SU-DHL-6 (cell line): ENCODE measurements at regions not wholly inside any gene's neighbourhood (a gene's known extent, or its start where the extent isn't known, plus 50 kb on each side); places are given as distances from the start of the nearest gene placed in this dataset.

Experiments used
- H2AFZ ChIP-seq: fragments of 200-600 bp; sonication (generic); 2 replicates; pipeline ENCODE4 v1.6.1; 2014; ENCODE audit warnings: low read depth, mild to moderate bottlenecking, moderate library complexity, mixed read lengths, antibody characterized with exemption, low read length; ENCODE audit not compliant: severe bottlenecking
- H3F3A ChIP-seq: fragments of 200-600 bp; shearing (Covaris generic); 2 replicates; pipeline ENCODE4 v1.6.0; 2016; ENCODE audit warnings: antibody characterized with exemption, mild to moderate bottlenecking; ENCODE audit not compliant: insufficient read depth
- H3K27ac ChIP-seq: fragments of 200-600 bp; sonication (generic); 2 replicates; pipeline ENCODE4 v1.5.1; 2016; ENCODE audit warnings: low read depth, mild to moderate bottlenecking, low read length, moderate library complexity, mixed read lengths
- H3K27me3 ChIP-seq: fragments of 200-600 bp; sonication (generic), shearing (Covaris generic); 2 replicates; pipeline ENCODE4 v1.6.0; 2014; ENCODE audit warnings: mild to moderate bottlenecking, low read length
- H3K36me3 ChIP-seq: fragments of 200-600 bp; sonication (generic); 2 replicates; pipeline ENCODE4 v1.6.1; 2014; ENCODE audit warnings: mild to moderate bottlenecking, low read length, mixed read lengths
- H3K4me2 ChIP-seq: fragments of 300-600, 200-600 bp; shearing (Covaris generic), sonication (generic); 2 replicates; pipeline ENCODE4 v1.6.0; 2014; ENCODE audit warnings: low read length, low read depth, mild to moderate bottlenecking; ENCODE audit not compliant: poor library complexity, severe bottlenecking
- H3K4me3 ChIP-seq: fragments of 200-600 bp; sonication (generic); 2 replicates; pipeline ENCODE4 v1.5.1; 2014; ENCODE audit warnings: antibody characterized with exemption, low read length, mild to moderate bottlenecking, mixed read lengths; ENCODE audit not compliant: insufficient read depth, poor library complexity, severe bottlenecking
- H3K79me2 ChIP-seq: fragments of 200-600 bp; sonication (generic); 2 replicates; pipeline ENCODE4 v1.6.1; 2014; ENCODE audit warnings: mild to moderate bottlenecking, low read length, moderate library complexity; ENCODE audit not compliant: insufficient read depth
- H3K9ac ChIP-seq: fragments of 200-600 bp; sonication (generic); 2 replicates; pipeline ENCODE4 v1.7.0; 2014; ENCODE audit warnings: mild to moderate bottlenecking, low read length
- H3K9me2 ChIP-seq: fragments of 200-600 bp; sonication (generic); replicated peaks from 2 replicates; pipeline ENCODE4 v1.6.1; 2014; ENCODE audit warnings: low read length; ENCODE audit not compliant: insufficient read depth
- H3K9me3 ChIP-seq: fragments of 200-600 bp; sonication (generic); 2 replicates; pipeline ENCODE4 v1.6.1; 2014; ENCODE audit warnings: low read length, mixed read lengths; ENCODE audit not compliant: insufficient read depth
- H4K20me1 ChIP-seq: fragments of 200-600 bp; sonication (generic); 2 replicates; pipeline ENCODE4 v1.6.1; 2014; ENCODE audit warnings: low read depth, mild to moderate bottlenecking, antibody characterized with exemption, low read length, moderate library complexity, mixed read lengths
- EZH2phosphoT487 ChIP-seq: fragments of 200-600 bp; sonication (generic), shearing (Covaris generic); conservative IDR thresholded peaks from 2 replicates; pipeline ENCODE4 v1.6.1; 2018; ENCODE audit warnings: mild to moderate bottlenecking, antibody characterized with exemption, low read length, moderate library complexity, mixed read lengths
- TF ChIP-seq, protein P1 (sequence below): fragments of 200-600 bp; sonication (generic); IDR thresholded peaks from one replicate; pipeline ENCODE4 v1.5.1; 2017; ENCODE audit warnings: antibody characterized with exemption, mild to moderate bottlenecking, low read length, moderate library complexity; ENCODE audit not compliant: insufficient read depth, poor library complexity, severe bottlenecking

GRCh38 chr1:229117664-229118300 lies 153.1 kb upstream of the RAB4A start:
- TF ChIP-seq EZH2phosphoT487, result no peak
- TF ChIP-seq, protein P1, sequence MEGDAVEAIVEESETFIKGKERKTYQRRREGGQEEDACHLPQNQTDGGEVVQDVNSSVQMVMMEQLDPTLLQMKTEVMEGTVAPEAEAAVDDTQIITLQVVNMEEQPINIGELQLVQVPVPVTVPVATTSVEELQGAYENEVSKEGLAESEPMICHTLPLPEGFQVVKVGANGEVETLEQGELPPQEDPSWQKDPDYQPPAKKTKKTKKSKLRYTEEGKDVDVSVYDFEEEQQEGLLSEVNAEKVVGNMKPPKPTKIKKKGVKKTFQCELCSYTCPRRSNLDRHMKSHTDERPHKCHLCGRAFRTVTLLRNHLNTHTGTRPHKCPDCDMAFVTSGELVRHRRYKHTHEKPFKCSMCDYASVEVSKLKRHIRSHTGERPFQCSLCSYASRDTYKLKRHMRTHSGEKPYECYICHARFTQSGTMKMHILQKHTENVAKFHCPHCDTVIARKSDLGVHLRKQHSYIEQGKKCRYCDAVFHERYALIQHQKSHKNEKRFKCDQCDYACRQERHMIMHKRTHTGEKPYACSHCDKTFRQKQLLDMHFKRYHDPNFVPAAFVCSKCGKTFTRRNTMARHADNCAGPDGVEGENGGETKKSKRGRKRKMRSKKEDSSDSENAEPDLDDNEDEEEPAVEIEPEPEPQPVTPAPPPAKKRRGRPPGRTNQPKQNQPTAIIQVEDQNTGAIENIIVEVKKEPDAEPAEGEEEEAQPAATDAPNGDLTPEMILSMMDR, result no peak
- Histone ChIP-seq H3K9ac (no peak overlapping the region), H3K27ac (no peak overlapping the region), H3K4me3 (no peak overlapping the region), H3F3A (no peaks in the 10 kb centered on the region), H2AFZ (no peak overlapping the region), H3K27me3 (no peaks in the 10 kb centered on the region), H3K79me2 (no peaks in the 10 kb centered on the region), H3K9me2 (no peaks in the 10 kb centered on the region), H4K20me1 (no peaks in the 10 kb centered on the region), H3K36me3 (no peaks in the 10 kb centered on the region), H3K4me2 (no peak overlapping the region), H3K9me3 (no peaks in the 10 kb centered on the region)

GRCh38 chr1:229118477-229119061 lies 152.3 kb upstream of the RAB4A start:
- no peak overlapping the region for H3K4me3 ChIP-seq
- H3K9me2 ChIP-seq, result no peaks in the 10 kb centered on the region
- no peaks in the 10 kb centered on the region for H3F3A ChIP-seq
- no peak for TF ChIP-seq EZH2phosphoT487
- TF ChIP-seq, protein P1, result no peak
- no peak overlapping the region for H2AFZ ChIP-seq
- H3K9me3 ChIP-seq, result no peaks in the 10 kb centered on the region
- H3K79me2 ChIP-seq, result no peaks in the 10 kb centered on the region
- H3K9ac ChIP-seq, result no peak overlapping the region
- H3K27ac ChIP-seq, result no peak overlapping the region
- H4K20me1 ChIP-seq, result no peaks in the 10 kb centered on the region
- H3K27me3 ChIP-seq, result no peaks in the 10 kb centered on the region
- H3K4me2 ChIP-seq, result no peak overlapping the region
- no peaks in the 10 kb centered on the region for H3K36me3 ChIP-seq

- Histone ChIP-seq H3K9me2 (no peaks in the 10 kb centered on the region), H4K20me1 (no peaks in the 10 kb centered on the region), H3K36me3 (no peaks in the 10 kb centered on the region), H2AFZ (no peak overlapping the region), H3K4me3 (no peak overlapping the region), H3K9ac (no peak overlapping the region), H3K79me2 (no peaks in the 10 kb centered on the region), H3F3A (no peaks in the 10 kb centered on the region), H3K27me3 (no peaks in the 10 kb centered on the region), H3K9me3 (no peaks in the 10 kb centered on the region), H3K27ac (no peak overlapping the region), H3K4me2 (no peak overlapping the region)
- TF ChIP-seq EZH2phosphoT487, result no peak
- TF ChIP-seq, protein P1, result no peak
Measured at GRCh38 chr1:229119161-229119560, 151.8 kb upstream of the RAB4A start.
